ENCODE measurements at regions not wholly inside any gene's neighbourhood (a gene's known extent, or its start where the extent isn't known, plus 50 kb on each side); places are given as distances from the start of the nearest gene placed in this dataset.

DNA sequence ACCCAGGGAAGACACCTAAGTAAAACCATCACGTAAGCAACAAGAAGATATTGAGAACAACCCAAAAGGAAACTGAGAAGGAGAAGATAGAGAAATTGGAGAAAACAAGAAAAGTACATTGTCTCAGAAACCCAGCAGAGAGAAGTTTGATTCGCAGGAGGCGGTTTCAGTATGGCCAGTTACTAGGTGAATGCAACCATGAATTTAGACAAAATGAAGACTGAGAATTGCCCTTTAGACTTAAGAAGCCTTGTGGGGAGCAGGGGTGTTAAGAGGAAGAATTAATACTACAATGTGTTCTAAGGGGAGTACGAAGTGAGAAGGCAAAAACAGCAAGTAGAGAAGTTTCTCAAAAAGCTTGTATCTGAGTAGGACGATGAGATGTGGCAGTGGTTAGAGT lies 229.3 kb upstream of the NEIL3 start:
- no peak for DNase-seq (ENCODE audit: low spot score in 2 of 2)
- Histone ChIP-seq H3K4me1 (no peaks in the 10 kb centered on the region), H3K36me3 (no peaks in the 10 kb centered on the region), H3K27me3 (no peaks in the 10 kb centered on the region), H3K4me3 (no peak overlapping the region), H3K9me3 (no peaks in the 10 kb centered on the region), H3K27ac (no peak overlapping the region)
- TF ChIP-seq EP300 (IDR thresholded peaks at IDR 0.05) (no peak), POLR2A (IDR thresholded peaks at IDR 0.05) (no peak), POLR2AphosphoS5 (IDR thresholded peaks at IDR 0.05) (no peak)
- TF ChIP-seq, protein P1, sequence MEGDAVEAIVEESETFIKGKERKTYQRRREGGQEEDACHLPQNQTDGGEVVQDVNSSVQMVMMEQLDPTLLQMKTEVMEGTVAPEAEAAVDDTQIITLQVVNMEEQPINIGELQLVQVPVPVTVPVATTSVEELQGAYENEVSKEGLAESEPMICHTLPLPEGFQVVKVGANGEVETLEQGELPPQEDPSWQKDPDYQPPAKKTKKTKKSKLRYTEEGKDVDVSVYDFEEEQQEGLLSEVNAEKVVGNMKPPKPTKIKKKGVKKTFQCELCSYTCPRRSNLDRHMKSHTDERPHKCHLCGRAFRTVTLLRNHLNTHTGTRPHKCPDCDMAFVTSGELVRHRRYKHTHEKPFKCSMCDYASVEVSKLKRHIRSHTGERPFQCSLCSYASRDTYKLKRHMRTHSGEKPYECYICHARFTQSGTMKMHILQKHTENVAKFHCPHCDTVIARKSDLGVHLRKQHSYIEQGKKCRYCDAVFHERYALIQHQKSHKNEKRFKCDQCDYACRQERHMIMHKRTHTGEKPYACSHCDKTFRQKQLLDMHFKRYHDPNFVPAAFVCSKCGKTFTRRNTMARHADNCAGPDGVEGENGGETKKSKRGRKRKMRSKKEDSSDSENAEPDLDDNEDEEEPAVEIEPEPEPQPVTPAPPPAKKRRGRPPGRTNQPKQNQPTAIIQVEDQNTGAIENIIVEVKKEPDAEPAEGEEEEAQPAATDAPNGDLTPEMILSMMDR (IDR thresholded peaks at IDR 0.05), result no peak
- WGBS, result 67% methylated on average over 5 of the region's 5 CpGs

GRCh38 chr4:177087060-177087459 lies 222.6 kb upstream of the NEIL3 start:
- Histone ChIP-seq H3K27ac (no peak overlapping the region), H3K36me3 (no peaks in the 10 kb centered on the region), H3K4me3 (no peak overlapping the region), H3K9me3 (no peaks in the 10 kb centered on the region), H3K4me1 (no peaks in the 10 kb centered on the region), H3K27me3 (no peaks in the 10 kb centered on the region)
- no peak for TF ChIP-seq POLR2A (IDR thresholded peaks at IDR 0.05)
- no peak for TF ChIP-seq POLR2AphosphoS5 (IDR thresholded peaks at IDR 0.05)
- TF ChIP-seq, protein P1 (IDR thresholded peaks at IDR 0.05), result no peak
- TF ChIP-seq EP300 (IDR thresholded peaks at IDR 0.05), result no peak
- no peak for DNase-seq (ENCODE audit: low spot score in 2 of 2)
- WGBS, result 91% methylated on average over 4 of the region's 4 CpGs

- no peaks in the 10 kb centered on the region for H3K9me3 ChIP-seq
- no peaks in the 10 kb centered on the region for H3K36me3 ChIP-seq
- no peak for DNase-seq (ENCODE audit: low spot score in 2 of 2)
- no peak overlapping the region for H3K27ac ChIP-seq
- 62% methylated on average over 2 of the region's 2 CpGs for WGBS
- H3K4me1 ChIP-seq, result no peaks in the 10 kb centered on the region
- TF ChIP-seq, protein P1 (IDR thresholded peaks at IDR 0.05), result no peak
- TF ChIP-seq POLR2AphosphoS5 (IDR thresholded peaks at IDR 0.05), result no peak
- TF ChIP-seq EP300 (IDR thresholded peaks at IDR 0.05), result no peak
- TF ChIP-seq POLR2A (IDR thresholded peaks at IDR 0.05), result no peak
- no peaks in the 10 kb centered on the region for H3K27me3 ChIP-seq
- no peak overlapping the region for H3K4me3 ChIP-seq
Observed at GRCh38 chr4:177087499-177087898, 222.2 kb upstream of the NEIL3 start.

DNA sequence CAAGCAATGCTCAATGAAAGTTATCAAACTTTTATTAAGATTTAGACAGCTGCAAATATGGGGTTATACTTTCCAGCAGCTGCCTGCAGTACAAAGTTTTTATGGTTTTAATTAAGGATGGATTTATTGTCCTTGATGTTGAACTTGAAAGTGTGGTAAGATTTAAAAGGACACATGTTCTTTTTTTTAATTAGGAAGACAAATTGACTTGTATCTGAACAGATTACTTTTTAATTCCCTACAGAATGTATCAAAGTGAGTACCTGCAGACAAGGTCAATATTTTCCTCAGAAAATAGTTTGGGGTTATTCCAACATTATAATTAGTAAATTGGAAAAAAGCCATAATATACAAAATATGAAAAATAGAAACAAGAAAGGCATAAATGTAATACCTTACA lies 218.2 kb upstream of the NEIL3 start:
- no peaks in the 10 kb centered on the region for H3K9me3 ChIP-seq
- H3K36me3 ChIP-seq, result no peaks in the 10 kb centered on the region
- no peak for TF ChIP-seq POLR2AphosphoS5 (IDR thresholded peaks at IDR 0.05)
- no peaks in the 10 kb centered on the region for H3K4me1 ChIP-seq
- no peak overlapping the region for H3K4me3 ChIP-seq
- no peak overlapping the region for H3K27ac ChIP-seq
- DNase-seq (ENCODE audit: low spot score in 2 of 2), result no peak
- no peaks in the 10 kb centered on the region for H3K27me3 ChIP-seq

DNA sequence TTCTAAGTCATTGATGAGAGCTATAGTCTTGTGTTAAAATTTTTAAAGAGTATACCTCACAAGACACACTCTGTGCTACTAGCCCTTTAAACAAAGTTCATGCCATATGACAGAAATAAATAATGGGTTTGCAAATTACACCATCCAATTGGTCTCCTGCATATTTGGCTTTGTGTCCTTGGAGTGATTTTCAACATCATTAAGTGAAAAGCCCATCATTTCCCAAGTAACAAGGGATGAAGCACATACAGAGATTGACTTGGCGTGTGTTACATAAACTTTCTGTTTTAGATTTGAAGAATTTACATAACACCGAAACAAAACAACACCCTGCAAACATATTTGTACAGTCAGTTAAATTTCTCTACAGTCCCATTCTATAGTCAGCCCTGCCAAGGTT lies 216.9 kb upstream of the NEIL3 start:
- Histone ChIP-seq H3K36me3 (no peaks in the 10 kb centered on the region), H3K27me3 (no peaks in the 10 kb centered on the region), H3K4me3 (no peak overlapping the region), H3K27ac (no peak overlapping the region), H3K9me3 (no peaks in the 10 kb centered on the region), H3K4me1 (no peaks in the 10 kb centered on the region)
- 58% methylated on average over 2 of the region's 2 CpGs for WGBS
- TF ChIP-seq POLR2AphosphoS5 (IDR thresholded peaks at IDR 0.05) (no peak), POLR2A (IDR thresholded peaks at IDR 0.05) (no peak), EP300 (IDR thresholded peaks at IDR 0.05) (no peak)
- TF ChIP-seq, protein P1 (IDR thresholded peaks at IDR 0.05), result no peak
- DNase-seq (ENCODE audit: low spot score in 2 of 2), result no peak

DNA sequence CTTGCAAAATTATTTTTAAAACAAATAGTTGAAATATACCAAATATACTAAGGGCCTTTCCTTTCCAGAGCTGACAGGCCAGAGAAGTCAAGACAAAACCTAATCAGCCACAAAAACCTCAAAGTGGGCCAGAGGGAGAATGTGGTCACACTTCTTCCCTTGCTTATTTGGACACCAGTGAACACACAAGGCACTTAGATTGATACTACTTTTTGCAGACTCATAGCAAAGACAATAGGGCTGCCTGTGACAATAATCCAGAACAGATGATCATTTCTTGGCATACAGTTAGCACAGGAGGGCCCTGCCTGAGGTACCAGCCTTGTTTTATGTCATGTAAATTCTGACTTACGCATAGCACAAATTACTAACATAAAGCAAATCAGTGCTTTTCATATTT lies 215.7 kb upstream of the NEIL3 start:
- no peak overlapping the region for H3K27ac ChIP-seq
- TF ChIP-seq POLR2AphosphoS5 (IDR thresholded peaks at IDR 0.05), result no peak
- no peak for TF ChIP-seq POLR2A (IDR thresholded peaks at IDR 0.05)
- TF ChIP-seq, protein P1 (IDR thresholded peaks at IDR 0.05), result no peak
- no peak for TF ChIP-seq EP300 (IDR thresholded peaks at IDR 0.05)
- H3K36me3 ChIP-seq, result no peaks in the 10 kb centered on the region
- no peak for DNase-seq (ENCODE audit: low spot score in 2 of 2)
- 92% methylated on average over 1 of the region's 1 CpG for WGBS
- H3K4me3 ChIP-seq, result no peak overlapping the region
- no peaks in the 10 kb centered on the region for H3K27me3 ChIP-seq
- no peaks in the 10 kb centered on the region for H3K4me1 ChIP-seq
- H3K9me3 ChIP-seq, result no peaks in the 10 kb centered on the region

Measured in suprapubic skin (tissue), 4 donors.